SK-N-SH (cell line): ENCODE measurements at regions not wholly inside any gene's neighbourhood (a gene's known extent, or its start where the extent isn't known, plus 50 kb on each side); places are given as distances from the start of the nearest gene placed in this dataset.

Source experiments
- CTCF ChIA-PET: fragments of 300-600, 350-600 bp; formaldehyde crosslinking; extraction: SDS; loops from one replicate; lab custom pipeline; 2021; lab: Yijun Ruan, JAX
- POLR2A ChIA-PET: fragments of 350-600 bp; sonication (Branson Sonifier 250); formaldehyde crosslinking; extraction: SDS; loops from one replicate; lab custom pipeline; 2020; ENCODE audit warnings: antibody characterized with exemption, inconsistent platforms; lab: Yijun Ruan, JAX
- DNase-seq: peaks from one replicate; pipeline ENCODE4 v3.0.0; 2012
- H2AFZ ChIP-seq: fragments of 200-600 bp; sonication (generic); 2 replicates; pipeline ENCODE4 v1.8.1; 2016; ENCODE audit warnings: antibody characterized with exemption, mild to moderate bottlenecking, low read depth
- H3F3A ChIP-seq: fragments of 200-600 bp; sonication (generic); replicated peaks from 2 replicates; pipeline ENCODE3; 2016; ENCODE audit warnings: antibody characterized with exemption, mild to moderate bottlenecking; ENCODE audit not compliant: insufficient read depth
- H3K27ac ChIP-seq, 2 experiments: fragments of 200-500 bp in 1 of 2; fragments of 200-600 bp in 1 of 2; sonication (Bioruptor generic) in 1 of 2; sonication (generic), shearing (Covaris generic) in 1 of 2; 2 replicates each; pipeline versions ENCODE4 v1.5.1 to v1.6.1; 2014 to 2016; ENCODE audit warnings: low read depth in 2 of 2, inconsistent platforms in 1 of 2, low read length in 1 of 2, mild to moderate bottlenecking in 1 of 2, mixed read lengths in 1 of 2
- H3K27me3 ChIP-seq: fragments of 200-600 bp; sonication (generic), shearing (Covaris generic); 2 replicates; pipeline ENCODE4 v1.6.1; 2016; ENCODE audit warnings: mixed run types; ENCODE audit not compliant: insufficient read depth
- H3K36me3 ChIP-seq, 2 experiments: fragments of 200-500 bp in 1 of 2; fragments of 200-600 bp in 1 of 2; sonication (Bioruptor generic) in 1 of 2; sonication (generic) in 1 of 2; replicated peaks in 1 of 2; 2 replicates each; pipeline versions ENCODE3 to v1.5.1; 2014 to 2016; ENCODE audit warnings: low read length in 1 of 2, mild to moderate bottlenecking in 1 of 2; ENCODE audit not compliant: insufficient read depth in 2 of 2, control insufficient read depth in 1 of 2
- H3K4me1 ChIP-seq, 2 experiments: fragments of 200-500 bp in 1 of 2; fragments of 200-600 bp in 1 of 2; sonication (Bioruptor generic) in 1 of 2; sonication (generic), shearing (Covaris generic) in 1 of 2; 2 replicates each; pipeline versions ENCODE4 v1.5.1 to v1.6.1; 2014 to 2016; ENCODE audit warnings: low read depth in 1 of 2, low read length in 1 of 2, mixed run types in 1 of 2; ENCODE audit not compliant: insufficient read depth in 2 of 2, control insufficient read depth in 1 of 2
- H3K4me2 ChIP-seq: fragments of 200-600 bp; sonication (generic), shearing (Covaris generic); 2 replicates; pipeline ENCODE4 v1.6.1; 2017; ENCODE audit warnings: mixed run types
- H3K4me3 ChIP-seq, 2 experiments: fragments of 200-500 bp in 1 of 2; fragments of 200-600 bp in 1 of 2; sonication (Bioruptor generic) in 1 of 2; sonication (generic), shearing (Covaris generic) in 1 of 2; 2 replicates each; pipeline versions ENCODE4 v1.5.1 to v1.8.1; 2014 to 2016; ENCODE audit warnings: low read depth in 2 of 2, inconsistent platforms in 1 of 2, low read length in 1 of 2, mild to moderate bottlenecking in 1 of 2, mixed read lengths in 1 of 2, moderate library complexity in 1 of 2
- H3K79me2 ChIP-seq: fragments of 200-600 bp; sonication (generic); 2 replicates; pipeline ENCODE4 v1.8.1; 2017; ENCODE audit warnings: mild to moderate bottlenecking; ENCODE audit not compliant: insufficient read depth
- H3K9ac ChIP-seq: fragments of 200-600 bp; sonication (generic); 2 replicates; pipeline ENCODE4 v1.6.1; 2017; ENCODE audit warnings: mixed run types
- H3K9me2 ChIP-seq: fragments of 200-600 bp; sonication (generic); 2 replicates; pipeline ENCODE4 v1.6.1; 2017; ENCODE audit warnings: mixed run types
- H3K9me3 ChIP-seq: fragments of 200-600 bp; sonication (generic); 2 replicates; pipeline ENCODE4 v1.6.1; 2017; ENCODE audit warnings: mixed run types, mild to moderate bottlenecking, moderate library complexity
- H4K20me1 ChIP-seq: fragments of 200-600 bp; sonication (generic); 2 replicates; pipeline ENCODE4 v1.6.1; 2017; ENCODE audit warnings: mild to moderate bottlenecking, mixed run types; ENCODE audit not compliant: insufficient read depth
- CHD2 ChIP-seq: fragments of 150-350 bp; IDR thresholded peaks from 2 replicates; pipeline ENCODE4 v1.6.1; 2018; ENCODE audit warnings: low read length; ENCODE audit not compliant: partially characterized antibody
- CTCF ChIP-seq: fragments of 200-600 bp; sonication (generic); IDR thresholded peaks from 2 replicates; pipeline ENCODE4 v1.6.1; 2017; ENCODE audit warnings: antibody characterized with exemption, mild to moderate bottlenecking, moderate library complexity
- ELF1 ChIP-seq: IDR thresholded peaks from 2 replicates; pipeline ENCODE4 v1.4.0; 2012
- EZH2phosphoT487 ChIP-seq: fragments of 200-600 bp; sonication (generic); IDR thresholded peaks from 2 replicates; pipeline ENCODE4 v1.6.1; 2017; ENCODE audit warnings: low read depth, mixed run types, mild to moderate bottlenecking, antibody characterized with exemption, moderate library complexity, borderline replicate concordance
- FOXJ3 ChIP-seq: sonication (generic); formaldehyde crosslinking; IDR thresholded peaks from 2 replicates; pipeline ENCODE4 v1.5.1; 2020; ENCODE audit warnings: mild to moderate bottlenecking, missing genetic modification reagents
- FOXM1 ChIP-seq: IDR thresholded peaks from 2 replicates; pipeline ENCODE4 v1.4.0; 2012; ENCODE audit warnings: low read depth, mild to moderate bottlenecking
- GABPA ChIP-seq: IDR thresholded peaks from 2 replicates; pipeline ENCODE4 v1.4.0; 2012; ENCODE audit warnings: low read depth, mild to moderate bottlenecking
- GATA2 ChIP-seq: sonication (generic); formaldehyde crosslinking; IDR thresholded peaks from 2 replicates; pipeline ENCODE4 v1.5.0; 2020; ENCODE audit warnings: mild to moderate bottlenecking, missing genetic modification reagents
- IRF3 ChIP-seq: fragments of 150-350 bp; IDR thresholded peaks from 2 replicates; pipeline ENCODE4 v1.6.1; 2016; ENCODE audit warnings: mild to moderate bottlenecking, low read depth, low read length
- MAX ChIP-seq: IDR thresholded peaks from 2 replicates; pipeline ENCODE4 v1.4.0; 2012; ENCODE audit warnings: low read depth
- MXI1 ChIP-seq: IDR thresholded peaks from 2 replicates; pipeline ENCODE4 v1.6.1; 2012; ENCODE audit warnings: mild to moderate bottlenecking, low read depth, low read length, improper control_type of control experiment
- NFIC ChIP-seq: IDR thresholded peaks from 2 replicates; pipeline ENCODE4 v1.4.0; 2012; ENCODE audit warnings: borderline replicate concordance
- NRF1 ChIP-seq: IDR thresholded peaks from 2 replicates; pipeline ENCODE4 v1.6.1; 2012; ENCODE audit warnings: low read depth, mild to moderate bottlenecking, low read length
- POLR2AphosphoS5 ChIP-seq: IDR thresholded peaks from 2 replicates; pipeline ENCODE4 v1.6.1; 2012; ENCODE audit warnings: low read depth, low read length
- RCOR1 ChIP-seq: fragments of 150-350 bp; IDR thresholded peaks from 2 replicates; pipeline ENCODE4 v1.6.1; 2017; ENCODE audit warnings: antibody characterized with exemption, low read length
- REST ChIP-seq: IDR thresholded peaks from 2 replicates; pipeline ENCODE4 v1.6.1; 2012; ENCODE audit warnings: mild to moderate bottlenecking, low read depth, low read length, moderate library complexity
- SIN3A ChIP-seq: IDR thresholded peaks from 2 replicates; pipeline ENCODE4 v1.6.1; 2012; ENCODE audit warnings: low read depth, mild to moderate bottlenecking, low read length, moderate library complexity, borderline replicate concordance
- SMC3 ChIP-seq: IDR thresholded peaks from 2 replicates; pipeline ENCODE4 v1.6.1; 2012; ENCODE audit warnings: low read depth, low read length, improper control_type of control experiment
- TCF12 ChIP-seq: IDR thresholded peaks from 2 replicates; pipeline ENCODE4 v1.4.0; 2012
- TEAD4 ChIP-seq: IDR thresholded peaks from 2 replicates; pipeline ENCODE4 v1.4.0; 2012; ENCODE audit warnings: mild to moderate bottlenecking, borderline replicate concordance; ENCODE audit not compliant: insufficient read depth
- USF1 ChIP-seq: IDR thresholded peaks from 2 replicates; pipeline ENCODE4 v1.4.0; 2012; ENCODE audit warnings: low read depth, borderline replicate concordance
- WGBS: methylation state at CpG from one replicate; pipeline ENCODE4 v1.1.6; 2017; ENCODE audit warnings: low lambda C conversion rate; 5-methylcytosine and 5-hydroxymethylcytosine counted together

GRCh38 chrX:139039041-139039440 is 327.5 kb upstream of the FGF13 start:
- no peaks in the 10 kb centered on the region for H3K79me2 ChIP-seq
- CTCF ChIA-PET, result interaction anchor here (0.8 kb wide), 1 partner anchor 256 kb away, joined by 3 read pairs; no protein-coding TSS in a partner anchor
- no peaks in the 10 kb centered on the region for H3K9me2 ChIP-seq
- H3K27me3 ChIP-seq, result no peaks in the 10 kb centered on the region
- no peak overlapping the region for H2AFZ ChIP-seq
- H3K9ac ChIP-seq, result no peak overlapping the region
- POLR2A ChIA-PET, result no interaction called here
- no peaks in the 10 kb centered on the region for H3K9me3 ChIP-seq
- H3K4me1 ChIP-seq, result no peaks in the 10 kb centered on the region
- no peaks in the 10 kb centered on the region for H4K20me1 ChIP-seq
- H3F3A ChIP-seq, result no peaks in the 10 kb centered on the region
- no peak overlapping the region for H3K27ac ChIP-seq
- DNase-seq, result no peak
- no peak for TF ChIP-seq USF1
- no peak for TF ChIP-seq MAX
- no peak for TF ChIP-seq FOXM1
- no peak for TF ChIP-seq CHD2
- TF ChIP-seq TCF12, result no peak
- no peak for TF ChIP-seq NRF1
- no peak for TF ChIP-seq ELF1
- no peak for TF ChIP-seq GABPA
- TF ChIP-seq IRF3, result no peak
- TF ChIP-seq TEAD4, result no peak
- H3K4me2 ChIP-seq, result no peak overlapping the region
- H3K36me3 ChIP-seq, result no peaks in the 10 kb centered on the region
- no peak overlapping the region for H3K4me3 ChIP-seq

GRCh38 chrX:139026811-139027210 is 315.3 kb upstream of the FGF13 start:
- no peaks in the 10 kb centered on the region for H4K20me1 ChIP-seq
- H2AFZ ChIP-seq, result no peak overlapping the region
- DNase-seq, result no peak
- no peaks in the 10 kb centered on the region for H3K27me3 ChIP-seq
- no peaks in the 10 kb centered on the region for H3K79me2 ChIP-seq
- no peaks in the 10 kb centered on the region for H3K36me3 ChIP-seq
- no peak overlapping the region for H3K4me2 ChIP-seq
- CTCF ChIA-PET, result no interaction called here
- TF ChIP-seq POLR2AphosphoS5 (no peak), FOXJ3 (CRISPR knock-in tag) (no peak), SMC3 (no peak), RCOR1 (no peak), REST (no peak), CHD2 (no peak), NFIC (no peak), GATA2 (CRISPR knock-in tag) (no peak), SIN3A (no peak), EZH2phosphoT487 (no peak), MXI1 (no peak), TEAD4 (no peak), CTCF (no peak)
- TF ChIP-seq, all 33 proteins: peak for 0
- POLR2A ChIA-PET, result no interaction called here
- Histone ChIP-seq H3K4me3 (no peak overlapping the region), H3K9me3 (no peaks in the 10 kb centered on the region), H3K9ac (no peak overlapping the region), H3F3A (no peaks in the 10 kb centered on the region), H3K9me2 (no peaks in the 10 kb centered on the region), H3K4me1 (no peaks in the 10 kb centered on the region), H3K27ac (no peak overlapping the region)
- WGBS, result 0% methylated on average over 1 of the region's 1 CpG
